K562 (cell line): ENCODE measurements at regions not wholly inside any gene's neighbourhood (a gene's known extent, or its start where the extent isn't known, plus 50 kb on each side); places are given as distances from the start of the nearest gene placed in this dataset.

Source experiments
- ATAC-seq: fragments of 200-7000 bp; cut with Tn5 transposase; 3 replicates; pipeline ENCODE4 v1.9.1; 2020; ENCODE audit warnings: moderate library complexity
- BruUV-seq: library from RNA; stranded (reverse); fragments of 400-500 nt; replicated peaks from 2 replicates; lab custom pipeline; 2021; lab: Mats Ljungman, UMichigan
- CTCF ChIA-PET: fragments of 300-600 bp; formaldehyde crosslinking; extraction: SDS; loops from one replicate; lab custom pipeline; 2021; ENCODE audit warnings: low intra/inter-chr PET ratio; lab: Yijun Ruan, JAX
- POLR2A ChIA-PET: fragments of 300-600, 350-650 bp; sonication (Branson Sonifier 250); formaldehyde crosslinking; extraction: SDS; loops from one replicate; lab custom pipeline; 2021; ENCODE audit warnings: antibody characterized with exemption, inconsistent platforms; lab: Yijun Ruan, JAX
- DNase-seq, 4 experiments: peaks; one replicate each; pipeline versions ENCODE4 v3.0.0 to v3.0.0-alpha.2; 2011 to 2018; ENCODE audit warnings: low spot score in 3 of 4, mixed read lengths in 3 of 4; ENCODE audit errors: extremely low read depth in 1 of 4
- FAIRE-seq: peaks from 2 replicates; lab custom pipeline; 2011; peaks lifted over from hg19 to GRCh38; lab: Jason Lieb, UNC
- H2AFZ ChIP-seq: 2 replicates; pipeline ENCODE4 v1.6.0; 2011; ENCODE audit warnings: low read depth, low read length, control low read depth, inconsistent platforms
- H3K27ac ChIP-seq: fragments of 200-600 bp; 3 replicates; pipeline ENCODE4 v1.8.0; 2011; ENCODE audit warnings: low read depth, mild to moderate bottlenecking, control low read depth, inconsistent platforms, low read length, moderate library complexity, mixed read lengths; ENCODE audit errors: extremely low read depth
- H3K27me3 ChIP-seq, 2 experiments: fragments of 300-600 bp in 1 of 2; 2 replicates in 1 of 2; 3 replicates in 1 of 2; pipeline versions ENCODE4 v1.6.0 to v1.8.0; 2011; ENCODE audit warnings: inconsistent platforms in 2 of 2, low read length in 2 of 2, mild to moderate bottlenecking in 1 of 2, mixed read lengths in 1 of 2, moderate library complexity in 1 of 2; ENCODE audit not compliant: control insufficient read depth in 2 of 2, insufficient read depth in 2 of 2
- H3K36me3 ChIP-seq: fragments of 300-600 bp; 3 replicates; pipeline ENCODE4 v1.8.0; 2011; ENCODE audit warnings: mild to moderate bottlenecking, low read length, inconsistent platforms; ENCODE audit not compliant: control insufficient read depth, insufficient read depth
- H3K4me1 ChIP-seq, 2 experiments: fragments of 200-600 bp in 1 of 2; replicated peaks in 1 of 2; 2 replicates in 1 of 2; 3 replicates in 1 of 2; pipeline versions ENCODE4 v1.5.1 to v1.8.0; 2011; ENCODE audit warnings: inconsistent platforms in 2 of 2, low read length in 2 of 2, mild to moderate bottlenecking in 1 of 2, mixed read lengths in 1 of 2, moderate library complexity in 1 of 2; ENCODE audit not compliant: control insufficient read depth in 2 of 2, insufficient read depth in 2 of 2
- H3K4me2 ChIP-seq: 2 replicates; pipeline ENCODE4 v1.6.1; 2011; ENCODE audit warnings: low read length, control low read depth, inconsistent platforms, mixed read lengths; ENCODE audit not compliant: insufficient read depth
- H3K4me3 ChIP-seq: fragments of 200-600 bp; sonication (generic), shearing (Covaris generic); 2 replicates; pipeline ENCODE4 v1.5.1; 2016; ENCODE audit warnings: control low read depth, inconsistent platforms
- H3K79me2 ChIP-seq: fragments of 200-600 bp; 3 replicates; pipeline ENCODE4 v1.8.0; 2011; ENCODE audit warnings: low read length, inconsistent platforms; ENCODE audit not compliant: control insufficient read depth, insufficient read depth
- H3K9ac ChIP-seq, 2 experiments: 2 replicates each; pipeline versions ENCODE4 v1.6.0 to v1.6.1; 2011; ENCODE audit warnings: low read depth in 2 of 2, low read length in 2 of 2, control low read depth in 1 of 2, inconsistent platforms in 1 of 2, mild to moderate bottlenecking in 1 of 2, mixed read lengths in 1 of 2; ENCODE audit not compliant: insufficient read depth in 1 of 2
- H3K9me1 ChIP-seq: one replicate; pipeline ENCODE4 v1.6.0; 2011; ENCODE audit warnings: inconsistent platforms, mild to moderate bottlenecking, low read length, moderate library complexity; ENCODE audit not compliant: control insufficient read depth, insufficient read depth
- H3K9me3 ChIP-seq: replicated peaks from 2 replicates; pipeline ENCODE4 v1.5.1; 2011; ENCODE audit warnings: low read depth, low read length, inconsistent platforms; ENCODE audit not compliant: control insufficient read depth, insufficient read depth
- H4K20me1 ChIP-seq: replicated peaks from 2 replicates; pipeline ENCODE4 v1.6.1; 2011; ENCODE audit warnings: low read length, inconsistent platforms, mixed read lengths; ENCODE audit not compliant: control insufficient read depth, insufficient read depth
- FOSL1 ChIP-seq: fragments of 200-800 bp; sonication (Bioruptor generic); conservative IDR thresholded peaks from 2 replicates; pipeline ENCODE4 v1.6.1; 2016; ENCODE audit warnings: missing genetic modification characterization, missing compliant biosample characterization
- JUND ChIP-seq, 2 experiments: IDR thresholded peaks; 2 replicates in 1 of 2; 3 replicates in 1 of 2; pipeline ENCODE4 v1.6.1; 2011; ENCODE audit warnings: borderline replicate concordance in 2 of 2, low read depth in 2 of 2, low read length in 2 of 2, improper control_type of control experiment in 1 of 2, missing biosample characterization in 1 of 2, missing genetic modification characterization in 1 of 2, missing genetic modification reagents in 1 of 2
- MCM7 ChIP-seq, 2 experiments: fragments of 450-650 bp; IDR thresholded peaks; 2 replicates each; pipeline ENCODE4 v1.6.1; 2016 to 2018
- SMARCB1 ChIP-seq: IDR thresholded peaks from 2 replicates; pipeline ENCODE4 v1.6.1; 2011; ENCODE audit warnings: improper control_type of control experiment, low read depth; ENCODE audit not compliant: insufficient read length
- SRF ChIP-seq, 2 experiments: fragments of 250-450, 450-650 bp in 1 of 2; sonication (Bioruptor Pico) in 1 of 2; sonication (generic) in 1 of 2; formaldehyde crosslinking; IDR thresholded peaks; 2 replicates each; pipeline versions ENCODE4 v1.5.0 to v1.5.1; 2020 to 2022; ENCODE audit warnings: mild to moderate bottlenecking in 1 of 2, missing genetic modification reagents in 1 of 2
- ZNF436 ChIP-seq: fragments of 250-450, 450-650 bp; sonication (Bioruptor Pico); formaldehyde crosslinking; IDR thresholded peaks from 2 replicates; pipeline ENCODE4 v1.7.0; 2020; ENCODE audit warnings: mild to moderate bottlenecking
- WGBS: fragments of 100-300 bp; shearing (Covaris generic); methylation state at CpG from one replicate; pipeline ENCODE4 v1.1.6; 2016; ENCODE audit warnings: low coverage, mixed read lengths; ENCODE audit not compliant: insufficient coverage; ENCODE audit errors: missing lambda C conversion rate; 5-methylcytosine and 5-hydroxymethylcytosine counted together
- in situ Hi-C: fragments of 300-500 bp; cut with MboI; formaldehyde crosslinking; loops from 4 replicates; pipeline ENCODE4 v1.15.0; 2018; ENCODE audit warnings: inconsistent platforms, mixed read lengths
- intact Hi-C: fragments of 100-400 bp; cut with micrococcal nuclease; formaldehyde crosslinking; loops from 2 replicates; pipeline ENCODE4 v1.14.2; 2022
- TF ChIP-seq, protein P1 (sequence below): fragments of 450-650 bp; formaldehyde crosslinking; IDR thresholded peaks from 2 replicates; pipeline ENCODE4 v1.4.0; 2022; ENCODE audit warnings: missing genetic modification characterization
- TF ChIP-seq, protein P2 (sequence below), 2 experiments: fragments of 450-650 bp in 1 of 2; sonication (generic) in 1 of 2; formaldehyde crosslinking in 1 of 2; IDR thresholded peaks in 1 of 2; conservative IDR thresholded peaks in 1 of 2; 2 replicates each; pipeline versions ENCODE4 v1.6.1 to v1.8.1; 2016 to 2023; ENCODE audit warnings: mild to moderate bottlenecking in 2 of 2, moderate library complexity in 2 of 2, inconsistent platforms in 1 of 2, missing genetic modification reagents in 1 of 2

DNA sequence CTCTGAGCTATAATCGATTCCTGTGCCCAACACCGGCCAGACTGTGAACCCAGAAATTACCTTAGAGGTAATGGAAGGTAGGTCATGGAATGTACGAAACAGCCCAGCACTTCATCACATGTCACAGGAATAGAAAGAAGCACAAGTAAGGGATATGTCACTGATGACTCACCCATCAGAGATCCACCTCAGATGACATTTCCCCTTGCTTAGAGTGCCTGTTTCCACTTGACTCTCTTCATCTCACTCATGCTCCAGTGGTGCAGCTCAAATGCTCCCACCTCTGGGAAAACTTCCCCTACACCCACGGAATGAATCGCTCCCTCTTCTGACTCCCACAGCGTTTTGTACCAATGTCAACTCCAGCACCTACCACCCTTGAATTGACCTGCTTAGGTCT, 381.6 kb upstream of the CNR1 start:
- FAIRE-seq = peak; percentile 26
- Histone ChIP-seq H3K4me3 (no peak overlapping the region), H3K79me2 (no peaks in the 10 kb centered on the region), H3K36me3 (no peaks in the 10 kb centered on the region), H3K9ac (no peak overlapping the region), H3K9me3 (no peaks in the 10 kb centered on the region), H2AFZ (no peak overlapping the region), H3K27ac (no peak overlapping the region), H3K9me1 (no peaks in the 10 kb centered on the region), H3K4me2 (no peak overlapping the region), H3K4me1 (no peaks in the 10 kb centered on the region), H3K27me3 (peaks cover 0 to 4% of the 10 kb centered on the region in 2 experiments; a peak in 4 of 5 replicates), H4K20me1 (no peaks in the 10 kb centered on the region)
- TF ChIP-seq, protein P1, sequence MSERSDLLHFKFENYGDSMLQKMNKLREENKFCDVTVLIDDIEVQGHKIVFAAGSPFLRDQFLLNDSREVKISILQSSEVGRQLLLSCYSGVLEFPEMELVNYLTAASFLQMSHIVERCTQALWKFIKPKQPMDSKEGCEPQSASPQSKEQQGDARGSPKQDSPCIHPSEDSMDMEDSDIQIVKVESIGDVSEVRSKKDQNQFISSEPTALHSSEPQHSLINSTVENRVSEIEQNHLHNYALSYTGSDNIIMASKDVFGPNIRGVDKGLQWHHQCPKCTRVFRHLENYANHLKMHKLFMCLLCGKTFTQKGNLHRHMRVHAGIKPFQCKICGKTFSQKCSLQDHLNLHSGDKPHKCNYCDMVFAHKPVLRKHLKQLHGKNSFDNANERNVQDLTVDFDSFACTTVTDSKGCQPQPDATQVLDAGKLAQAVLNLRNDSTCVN = no peak
- TF ChIP-seq FOSL1 = peak; percentile 77
- TF ChIP-seq SRF (CRISPR knock-in tag; IDR thresholded peaks at IDR 0.05) = no peak
- peak; percentile 70; the same call in 1 of the 2 replicates for TF ChIP-seq JUND (IDR thresholded peaks at IDR 0.05; ENCODE audit: borderline replicate concordance, low read depth, low read length)
- peak; percentile 69 for TF ChIP-seq JUND (tag; IDR thresholded peaks at IDR 0.05; ENCODE audit: borderline replicate concordance, low read depth, low read length)
- TF ChIP-seq ZNF436 (CRISPR knock-in tag) = no peak
- TF ChIP-seq SMARCB1 = no peak
- no peak for TF ChIP-seq MCM7 (IDR thresholded peaks at IDR 0.05)
- TF ChIP-seq, protein P2, sequence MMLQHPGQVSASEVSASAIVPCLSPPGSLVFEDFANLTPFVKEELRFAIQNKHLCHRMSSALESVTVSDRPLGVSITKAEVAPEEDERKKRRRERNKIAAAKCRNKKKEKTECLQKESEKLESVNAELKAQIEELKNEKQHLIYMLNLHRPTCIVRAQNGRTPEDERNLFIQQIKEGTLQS (IDR thresholded peaks at IDR 0.05) = peak; percentile 66
- TF ChIP-seq, protein P2 (CRISPR knock-in tag; conservative IDR thresholded peaks at IDR 0.05) = no peak
- BruUV-seq = no TSS peak
- ChIA-PET POLR2A (no interaction called here), CTCF (no interaction called here)
- no peak for DNase-seq
- ATAC-seq = no peak
- WGBS = 1% methylated on average over 6 of the region's 6 CpGs
- in situ Hi-C loops = no loop called here
- intact Hi-C loops = no loop called here
